SK-N-MC (cell line): ENCODE measurements at regions not wholly inside any gene's neighbourhood (a gene's known extent, or its start where the extent isn't known, plus 50 kb on each side); places are given as distances from the start of the nearest gene placed in this dataset.

Source experiments
- EZH2 ChIP-seq: fragments of 200-600 bp; sonication (generic); IDR thresholded peaks from one replicate; pipeline ENCODE4 v1.6.1; 2017; ENCODE audit warnings: antibody characterized with exemption
- POLR2AphosphoS5 ChIP-seq: IDR thresholded peaks from 2 replicates; pipeline ENCODE4 v1.6.1; 2012; ENCODE audit warnings: mild to moderate bottlenecking, low read depth, low read length, borderline replicate concordance

GRCh38 chr9:107142430-107142829, 140.6 kb upstream of the RAD23B start:
- TF ChIP-seq EZH2 (no peak), POLR2AphosphoS5 (no peak)
